GM21825 (cell line): ENCODE measurements at regions not wholly inside any gene's neighbourhood (a gene's known extent, or its start where the extent isn't known, plus 50 kb on each side); places are given as distances from the start of the nearest gene placed in this dataset.

Experiments used
- ATAC-seq: cut with Tn5 transposase; IDR thresholded peaks from one replicate; pipeline ENCODE4 v1.9.1; 2021; ENCODE audit warnings: mild to moderate bottlenecking, moderate library complexity; ENCODE audit not compliant: unreplicated experiment

DNA sequence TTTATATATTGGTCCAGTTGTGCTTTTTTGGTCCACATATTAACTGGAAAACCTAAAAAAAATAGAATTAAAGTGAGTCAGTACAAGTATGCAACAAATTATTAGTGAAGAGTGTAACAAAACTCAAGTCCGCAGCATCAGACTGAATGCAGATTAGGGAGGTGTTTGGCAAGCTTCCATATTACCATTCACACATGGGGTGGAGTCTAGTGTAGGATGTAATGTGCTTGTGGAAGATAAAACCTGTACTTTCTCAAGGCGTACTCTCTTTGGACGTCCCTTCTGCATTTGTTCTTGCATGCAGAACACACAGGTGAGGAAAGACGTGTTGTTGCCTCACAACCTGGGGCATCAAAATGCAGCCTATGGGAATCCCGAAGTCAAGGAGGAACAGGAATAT lies 668.7 kb downstream of the MRPL39 start:
- ATAC-seq = no peak

DNA sequence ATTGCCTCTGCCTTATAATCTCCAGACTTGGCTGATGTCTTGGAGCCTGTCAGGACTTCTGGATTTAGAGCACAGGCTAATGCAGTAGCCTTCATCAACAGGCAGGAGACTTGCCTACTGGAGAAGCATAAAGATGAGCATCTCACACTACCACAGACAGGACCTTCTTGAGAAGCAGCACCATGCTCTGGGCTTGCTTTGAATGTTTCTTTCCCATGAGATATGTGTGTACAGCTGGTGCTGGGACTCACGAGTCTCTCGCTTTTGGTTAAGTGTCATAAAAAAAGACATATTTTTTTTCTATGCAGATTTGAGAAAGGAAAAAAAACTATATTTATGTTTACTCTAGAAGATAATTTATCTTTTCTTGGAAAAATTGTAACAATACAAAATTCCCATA lies 671.3 kb downstream of the MRPL39 start:
- ATAC-seq = no peak

DNA sequence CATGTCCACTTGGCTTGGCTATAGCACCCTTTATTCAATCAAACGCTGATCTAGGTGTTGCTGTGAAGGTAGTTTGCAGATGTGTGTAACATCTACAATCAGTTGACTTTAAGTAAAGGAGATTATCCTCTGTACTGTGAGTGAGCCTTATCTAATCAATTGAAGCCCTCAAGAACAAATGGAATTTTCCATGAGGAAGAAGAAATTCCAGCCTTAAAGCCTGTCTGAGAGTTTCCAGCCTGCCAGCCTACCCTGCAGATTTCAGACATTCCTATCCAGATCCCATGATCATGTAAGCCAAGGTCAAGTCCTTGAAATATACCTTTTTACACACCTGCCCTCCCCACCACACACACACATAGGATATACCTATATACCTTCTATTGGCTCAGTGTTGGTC lies 696.7 kb downstream of the MRPL39 start:
- ATAC-seq = no peak

DNA sequence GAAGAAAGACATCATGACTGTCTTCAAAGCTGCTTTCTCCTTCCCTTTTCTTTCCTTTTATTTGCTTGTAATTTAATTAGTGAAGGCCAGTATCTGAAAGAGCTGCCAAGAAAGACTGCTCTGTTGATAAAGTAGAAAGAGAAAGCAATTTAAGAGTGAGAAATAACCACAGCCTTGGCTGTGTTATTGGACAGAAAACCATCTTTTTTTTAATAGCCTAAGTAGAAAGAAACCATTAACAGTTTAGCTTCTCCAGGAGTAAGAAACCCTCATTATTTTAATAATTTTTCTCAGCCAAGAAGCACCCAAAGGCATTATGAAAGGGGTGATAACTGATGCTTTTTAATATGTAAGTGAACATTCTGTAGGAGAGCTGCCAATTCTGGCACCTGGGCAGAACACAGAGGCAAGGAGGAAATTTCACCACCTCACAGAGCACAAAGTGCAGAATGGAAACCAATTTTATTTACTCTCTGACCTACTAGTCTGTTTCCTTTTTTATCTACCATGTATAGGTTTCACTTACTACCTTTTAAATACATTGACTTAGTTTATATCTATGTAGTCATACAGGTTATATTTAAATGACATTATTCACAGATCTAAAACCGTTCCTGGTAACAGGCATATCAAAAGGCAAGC lies 703.2 kb downstream of the MRPL39 start:
- ATAC-seq = peak; percentile 57

DNA sequence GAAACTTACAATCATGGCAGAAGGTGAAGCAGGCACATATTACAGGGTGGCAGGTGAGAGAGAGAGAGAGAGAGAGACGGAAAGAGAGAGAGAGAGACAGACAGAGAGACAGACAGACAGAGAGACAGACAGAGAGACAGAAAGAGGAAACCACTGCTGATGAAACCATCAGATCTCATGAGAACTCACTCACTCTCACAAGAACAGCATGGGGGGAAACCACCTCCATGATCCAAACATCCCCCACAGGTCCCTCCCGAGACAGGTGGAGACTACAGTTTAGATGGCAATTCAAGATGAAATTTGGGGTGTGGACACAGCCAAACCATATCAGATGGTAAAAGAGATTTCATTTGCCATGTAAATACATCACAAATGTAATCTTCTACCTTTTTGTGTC lies 708.1 kb downstream of the MRPL39 start:
- ATAC-seq = peak; percentile 58

DNA sequence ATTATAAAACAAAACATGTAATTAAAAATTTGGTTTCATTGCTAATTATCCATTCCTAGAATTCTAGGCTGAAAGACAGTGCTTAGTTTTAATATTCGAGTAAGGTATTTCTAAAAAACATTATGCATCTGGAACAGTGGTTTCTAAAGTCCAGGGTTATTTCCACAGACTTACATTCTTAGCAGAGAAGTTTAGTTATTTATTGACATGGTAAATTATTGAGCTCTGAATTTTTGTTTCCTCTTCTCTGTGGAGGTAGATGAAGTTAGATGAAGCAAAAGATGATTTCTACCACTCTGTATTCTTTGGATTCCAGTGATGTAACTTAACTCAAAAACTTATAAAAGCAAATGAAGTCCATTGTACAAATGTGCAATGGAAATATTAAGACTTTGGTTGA lies 709.4 kb downstream of the MRPL39 start:
- ATAC-seq = no peak

DNA sequence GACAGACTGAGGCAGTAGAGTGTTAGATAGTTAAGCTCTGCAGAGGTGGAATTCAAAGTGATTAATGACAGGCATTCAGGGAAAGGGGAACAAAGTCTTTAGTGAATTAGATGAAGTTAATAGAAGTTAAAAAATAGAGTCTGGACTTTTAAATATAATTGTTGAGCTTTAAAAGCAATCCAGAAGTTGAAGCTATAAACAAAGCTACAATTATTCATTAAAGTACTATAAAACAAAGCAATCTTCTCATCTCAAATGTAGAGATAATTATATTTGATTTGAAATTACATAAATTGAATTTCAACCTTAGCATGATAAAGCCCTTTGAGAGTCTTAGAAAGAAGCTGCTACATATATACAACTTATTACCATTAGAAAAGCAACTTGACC lies 710.6 kb downstream of the MRPL39 start:
- ATAC-seq = no peak

DNA sequence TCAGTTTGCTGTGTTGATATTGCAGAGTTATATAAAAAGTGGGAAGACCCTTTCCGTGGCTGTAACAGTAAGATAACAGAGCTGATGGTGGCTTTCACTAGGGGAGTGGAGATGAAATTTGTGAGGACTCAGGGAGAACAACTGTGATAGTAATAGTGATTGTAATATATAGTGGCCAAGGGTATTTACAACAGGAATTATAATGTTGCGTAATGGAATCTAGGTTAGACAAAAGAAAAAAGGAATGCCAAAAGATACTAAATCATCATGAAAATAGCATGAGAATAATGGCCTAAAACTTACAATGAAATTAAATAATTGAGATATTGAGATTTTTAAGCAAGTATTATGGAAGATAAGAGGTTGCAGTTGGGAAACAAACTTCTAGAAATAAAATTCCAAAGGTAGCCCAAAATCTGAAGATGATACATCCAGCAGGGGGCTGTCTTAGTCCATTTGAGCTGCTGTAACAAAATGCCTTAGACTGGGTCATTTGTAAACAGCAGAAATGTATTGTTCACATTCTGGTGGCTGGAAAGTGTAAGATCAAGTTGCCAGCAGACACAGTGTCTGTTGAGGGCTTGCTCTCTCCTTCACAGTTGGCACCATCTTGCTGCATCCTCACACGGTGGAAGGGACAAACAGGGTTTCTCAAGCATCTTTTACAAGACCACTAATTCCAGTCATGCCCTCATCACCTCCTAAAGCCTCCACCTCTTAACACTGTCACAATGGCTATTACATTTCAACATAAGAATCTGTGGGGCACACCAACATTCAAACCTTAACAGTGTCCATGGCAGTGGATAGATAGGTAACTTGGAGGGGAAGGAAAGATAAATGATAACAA lies 711.2 kb downstream of the MRPL39 start:
- peak; percentile 70 for ATAC-seq

DNA sequence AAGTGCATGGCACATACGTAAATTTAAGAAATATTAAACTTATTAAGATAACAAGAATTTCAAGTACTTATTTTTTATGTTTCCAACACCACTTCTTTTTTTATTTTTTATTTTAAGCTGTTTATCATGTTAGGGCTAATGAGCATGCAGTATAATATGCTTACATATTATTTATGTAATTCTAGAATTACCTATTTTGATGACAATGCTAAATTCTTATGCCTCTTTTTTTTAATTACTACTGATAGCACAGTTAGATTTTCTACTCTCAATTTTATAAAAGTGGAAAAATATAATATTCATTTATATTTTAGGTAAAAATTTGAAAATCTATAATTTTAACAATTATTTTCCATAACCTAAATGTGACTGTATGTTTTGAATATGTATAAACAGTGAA lies 713.0 kb downstream of the MRPL39 start:
- no peak for ATAC-seq

DNA sequence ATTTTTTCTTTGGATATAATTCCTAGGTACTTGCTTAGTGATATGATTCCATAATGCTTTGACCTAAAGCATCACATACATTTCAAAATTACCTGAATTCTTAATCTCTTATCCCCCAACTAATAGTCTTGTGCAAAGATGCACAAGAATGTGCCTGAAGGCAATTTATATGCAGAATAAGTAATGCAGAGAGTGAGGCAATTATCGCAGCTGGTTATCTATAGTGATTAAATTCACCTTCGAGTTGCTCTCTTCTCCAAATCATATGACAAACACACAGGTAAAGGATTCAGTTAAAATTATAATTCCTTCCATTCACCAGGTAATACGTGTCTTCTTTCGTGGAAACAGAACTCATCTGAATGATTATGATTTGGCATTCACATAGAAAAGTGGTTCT lies 717.3 kb downstream of the MRPL39 start:
- no peak for ATAC-seq

DNA sequence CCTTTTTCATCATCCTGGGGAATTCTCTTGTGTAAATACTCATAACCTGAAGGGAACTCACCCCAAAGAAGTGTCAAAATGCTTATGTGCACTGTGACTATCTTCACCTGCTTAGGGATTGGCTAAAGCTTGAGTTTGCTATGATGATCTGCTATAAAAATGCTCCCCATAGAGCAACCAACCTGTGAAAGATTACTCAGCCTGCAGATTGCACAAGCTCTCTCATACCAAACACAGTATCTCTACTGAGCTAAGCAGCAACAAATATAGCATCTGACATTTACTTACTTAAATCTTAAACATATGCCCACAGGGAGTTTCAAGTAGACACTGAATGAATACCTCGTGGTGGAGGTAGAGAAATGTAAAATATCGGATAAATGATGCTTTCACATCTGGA lies 725.8 kb downstream of the MRPL39 start:
- ATAC-seq = no peak

DNA sequence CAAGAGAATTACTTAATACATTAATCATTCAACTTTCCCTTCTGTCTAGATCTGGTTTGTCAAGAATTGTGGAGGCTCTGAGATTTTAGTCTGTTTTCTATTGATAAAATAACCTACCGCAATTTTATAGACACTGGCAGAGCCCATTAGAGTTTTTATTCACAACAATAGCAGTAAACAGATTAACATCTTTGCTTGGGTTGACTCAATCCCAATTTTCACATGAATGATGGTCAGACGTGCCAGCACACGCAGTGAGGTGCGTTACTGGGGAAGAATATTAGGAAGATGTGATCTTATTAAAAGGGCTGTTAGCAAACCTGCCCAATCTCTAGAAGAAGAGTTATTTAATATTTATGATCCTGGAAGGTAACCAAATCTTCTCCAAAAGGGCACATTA lies 736.6 kb downstream of the MRPL39 start:
- ATAC-seq = no peak

DNA sequence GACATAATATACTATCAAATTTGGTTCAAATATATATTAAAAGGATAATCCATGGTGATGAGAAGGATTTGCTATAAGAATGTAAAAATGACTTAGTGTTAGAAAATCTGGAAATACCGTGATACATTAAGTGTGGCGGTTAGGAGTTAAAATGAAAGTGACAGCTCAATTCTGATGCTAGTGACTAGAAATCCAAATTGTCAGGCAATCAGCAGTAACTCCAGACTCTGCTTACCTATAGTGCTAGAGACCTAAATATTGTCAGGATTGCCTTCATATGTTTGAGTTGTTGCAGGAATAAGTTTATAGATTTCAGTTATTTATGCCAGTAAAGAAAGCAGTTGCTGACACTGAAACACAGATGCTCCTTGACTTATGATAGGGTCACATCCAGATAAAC lies 737.4 kb downstream of the MRPL39 start:
- no peak for ATAC-seq

DNA sequence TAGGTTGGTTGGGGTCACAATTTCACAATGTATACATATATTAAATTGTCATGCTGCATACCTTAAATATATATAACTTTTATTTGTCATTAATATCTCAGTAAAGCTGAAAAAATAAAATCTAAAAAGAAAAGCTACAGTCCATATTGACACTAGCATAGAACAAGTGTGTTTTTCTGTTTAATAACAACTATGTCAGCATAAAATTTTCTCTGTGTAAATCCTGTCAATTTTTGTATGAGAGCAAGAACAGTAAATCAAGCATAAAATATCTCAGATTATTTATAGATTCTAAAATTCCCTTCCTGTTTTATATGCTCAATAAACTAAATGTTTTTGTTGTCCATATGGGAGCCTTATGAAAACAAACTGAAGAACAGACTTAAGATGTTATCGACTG lies 739.2 kb downstream of the MRPL39 start:
- ATAC-seq = no peak

DNA sequence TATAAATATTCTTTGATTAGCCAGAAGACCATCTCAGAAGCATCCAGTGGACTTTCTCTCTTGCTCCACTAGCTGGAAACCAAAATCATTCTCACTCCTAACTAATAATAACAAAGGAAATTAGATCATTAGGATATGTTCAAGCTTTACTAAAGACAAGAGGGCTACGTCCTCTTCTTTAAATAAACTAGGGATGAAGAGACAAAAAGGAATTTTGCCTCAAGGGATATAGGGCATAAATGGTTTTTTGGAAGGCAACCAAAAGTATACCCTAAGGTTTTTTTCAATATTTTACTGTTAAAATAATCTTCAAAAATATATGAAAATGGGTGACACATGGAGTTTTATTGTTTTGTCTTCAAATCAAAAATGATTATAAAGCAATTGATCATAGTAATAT lies 745.8 kb downstream of the MRPL39 start:
- ATAC-seq = no peak

DNA sequence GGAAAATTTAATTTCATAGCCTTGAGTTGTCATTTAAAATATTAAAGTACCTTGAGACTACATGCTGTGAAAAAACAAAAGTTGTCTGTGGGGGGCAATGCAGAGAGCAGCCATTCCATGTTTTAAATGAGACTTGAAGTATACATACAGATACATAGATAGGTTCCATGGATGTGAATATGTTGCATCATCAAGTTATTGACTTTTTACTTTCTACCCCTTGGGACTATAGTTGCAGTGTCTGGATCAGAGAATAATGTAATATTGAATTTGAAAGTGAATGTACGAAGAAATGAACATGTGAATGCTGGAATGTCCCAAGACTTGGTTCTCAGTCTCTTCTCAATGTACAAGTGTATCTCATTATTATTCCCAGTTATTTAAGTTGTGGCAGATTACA lies 751.0 kb downstream of the MRPL39 start:
- ATAC-seq = no peak

DNA sequence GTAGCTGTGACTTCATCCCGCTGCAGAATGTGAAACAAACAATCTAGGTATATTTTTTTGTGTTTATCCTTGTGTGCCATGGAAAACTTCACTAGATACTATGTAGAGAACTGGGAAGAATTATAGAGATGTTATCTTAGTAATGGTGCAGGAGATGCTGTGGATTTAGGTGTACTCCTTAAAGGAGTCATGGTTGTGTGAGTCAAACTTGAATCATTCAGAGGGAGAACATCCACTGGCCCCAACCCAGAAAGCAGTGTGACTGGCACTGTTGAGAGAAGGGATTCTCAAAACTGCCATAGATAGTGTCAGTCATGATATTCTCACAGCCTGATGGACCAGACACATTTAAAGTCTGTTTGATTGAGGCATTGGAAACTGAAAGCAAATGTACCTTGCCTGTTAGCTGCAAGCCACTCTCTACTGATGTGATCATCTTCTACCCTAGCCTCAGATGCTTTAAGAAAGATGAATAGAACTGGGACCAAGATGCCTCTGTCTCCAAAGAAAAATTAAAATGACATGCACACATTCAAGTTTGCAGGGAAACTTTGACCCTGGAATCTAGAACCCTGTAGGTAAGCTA lies 754.6 kb downstream of the MRPL39 start:
- ATAC-seq = no peak

DNA sequence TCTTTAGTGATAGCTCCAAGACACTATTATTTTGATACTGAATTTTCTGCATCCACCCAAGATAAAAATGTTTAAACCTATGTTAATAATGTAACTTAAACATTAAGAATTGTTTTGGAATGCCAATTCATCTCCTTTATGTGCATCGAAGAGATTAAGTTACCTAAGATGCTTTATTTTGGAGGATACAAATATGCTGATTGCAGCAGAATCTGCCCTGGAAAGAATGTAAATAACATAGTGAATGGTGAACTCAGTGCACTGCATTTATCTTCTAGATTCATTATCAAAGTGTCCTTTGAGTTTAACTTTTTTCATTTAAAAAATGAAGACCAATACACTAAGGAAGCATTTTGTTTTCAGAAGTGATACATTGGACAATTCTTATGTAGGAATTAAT lies 757.2 kb downstream of the MRPL39 start:
- no peak for ATAC-seq

DNA sequence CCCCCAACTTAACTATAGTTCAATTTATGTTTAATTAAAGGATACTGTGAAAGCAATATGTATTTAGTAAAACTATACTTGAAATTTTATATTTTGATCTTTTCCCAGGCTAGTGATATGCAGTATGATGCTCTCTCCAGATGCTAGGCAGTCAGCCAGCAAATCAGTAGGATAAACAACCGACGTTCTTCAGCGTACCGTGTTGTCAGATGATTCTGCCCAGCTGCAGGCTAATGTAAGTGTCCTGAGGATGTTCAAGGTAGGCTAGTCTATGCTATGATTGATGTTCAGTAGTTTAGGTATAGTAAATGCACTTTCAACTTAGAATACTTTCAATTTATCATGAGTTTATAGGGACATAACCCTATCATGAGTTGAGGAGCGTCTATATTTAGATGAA lies 762.6 kb downstream of the MRPL39 start:
- no peak for ATAC-seq

DNA sequence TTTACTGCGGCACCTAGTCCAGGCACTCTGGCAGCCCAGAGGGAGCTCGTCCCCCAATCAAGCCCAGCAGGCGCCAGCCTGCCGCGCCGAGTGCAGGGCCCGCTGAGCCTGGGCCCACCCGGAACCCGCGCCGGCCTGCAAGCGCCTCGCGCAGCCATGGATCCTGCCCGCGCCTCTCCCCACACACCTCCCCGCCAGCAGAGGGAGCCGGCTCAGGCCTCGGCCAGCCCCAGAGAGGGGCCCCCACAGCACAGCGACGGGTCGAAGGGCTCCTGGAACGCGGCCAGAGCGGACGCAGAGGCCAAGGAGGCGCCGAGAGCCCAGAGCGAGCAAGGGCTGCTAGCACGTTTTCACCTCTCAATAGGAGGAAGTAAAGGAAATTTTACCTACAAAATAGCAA lies 767.0 kb downstream of the MRPL39 start:
- ATAC-seq = no peak

DNA sequence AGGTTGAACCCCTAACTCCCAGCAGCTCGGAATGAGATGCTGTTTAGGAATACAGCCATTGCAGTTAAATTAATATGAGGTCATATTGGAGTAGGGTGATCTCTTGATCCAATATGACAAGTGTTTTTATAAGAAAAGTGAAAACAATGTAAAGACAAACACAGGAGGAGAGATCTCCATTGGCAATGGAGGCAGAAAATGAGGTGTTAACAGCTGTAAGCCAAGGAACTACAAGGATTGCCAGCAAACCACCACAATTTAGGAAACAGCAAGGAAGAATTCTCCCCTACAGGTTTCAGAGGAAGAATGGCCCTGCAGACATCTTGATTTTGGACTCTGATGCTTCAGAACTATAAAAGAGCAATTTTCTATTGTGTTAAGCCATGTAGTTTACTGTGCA lies 774.3 kb downstream of the MRPL39 start:
- ATAC-seq = no peak

DNA sequence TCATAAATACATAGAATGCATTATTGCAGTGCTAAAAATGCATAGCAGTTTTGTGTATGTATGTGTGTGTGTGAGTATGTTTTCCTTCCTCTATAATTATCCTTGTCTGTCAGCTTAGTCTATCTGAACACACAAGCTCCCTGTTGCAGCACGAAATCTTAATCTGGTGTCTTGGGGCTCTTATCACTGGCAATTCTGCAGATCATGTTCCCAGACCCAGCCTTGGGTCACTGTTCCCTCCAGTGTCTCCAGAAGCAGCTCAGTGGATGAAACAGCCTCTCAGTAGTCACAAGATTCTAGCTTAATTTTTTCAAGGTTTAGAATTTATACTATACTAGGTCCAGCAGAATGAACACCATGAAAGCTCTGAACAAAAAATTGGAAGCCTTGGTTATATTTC lies 777.9 kb downstream of the MRPL39 start:
- no peak for ATAC-seq
